ENCODE measurements at regions not wholly inside any gene's neighbourhood (a gene's known extent, or its start where the extent isn't known, plus 50 kb on each side); places are given as distances from the start of the nearest gene placed in this dataset.

DNA sequence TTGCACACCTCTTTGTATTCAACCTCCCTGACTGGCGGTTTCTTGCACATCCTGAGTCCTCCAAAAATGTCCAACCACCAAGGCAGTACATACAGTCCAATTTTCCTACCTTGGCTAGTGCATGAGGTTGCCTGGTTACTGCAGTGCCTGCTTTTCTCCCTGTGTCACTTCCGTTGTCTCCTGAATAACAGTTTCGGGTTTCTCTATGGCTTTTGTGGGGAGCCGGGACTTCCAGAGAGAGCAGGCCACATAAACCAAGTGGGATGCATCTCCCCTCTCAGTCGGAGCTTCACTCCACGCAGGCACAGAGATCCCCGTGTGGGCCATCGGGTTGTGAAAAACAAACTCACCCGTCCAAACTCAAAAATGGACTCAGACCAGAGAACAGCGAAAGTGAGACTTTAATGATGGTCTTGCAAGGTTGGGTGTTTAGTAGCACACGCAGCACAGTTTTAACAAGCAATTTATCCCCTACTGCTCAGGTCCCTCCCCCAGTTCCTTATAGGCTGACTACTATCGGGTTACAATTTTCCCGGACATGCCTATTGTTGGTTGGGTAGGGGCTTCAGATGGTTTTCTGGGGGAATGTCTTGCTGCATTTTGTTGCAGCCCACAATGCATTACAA lies 173.1 kb downstream of the POU4F1 start:
- 30 to 66% methylated on average over 4 to 7 of the region's 13 CpGs for WGBS, 2 donors (ENCODE audit: low coverage in 1 of 2)
- ATAC-seq: no peak
- H3K4me1 ChIP-seq: no peaks in the 10 kb centered on the region
- TF ChIP-seq EP300 (IDR thresholded peaks at IDR 0.05): no peak
- TF ChIP-seq, protein P1, sequence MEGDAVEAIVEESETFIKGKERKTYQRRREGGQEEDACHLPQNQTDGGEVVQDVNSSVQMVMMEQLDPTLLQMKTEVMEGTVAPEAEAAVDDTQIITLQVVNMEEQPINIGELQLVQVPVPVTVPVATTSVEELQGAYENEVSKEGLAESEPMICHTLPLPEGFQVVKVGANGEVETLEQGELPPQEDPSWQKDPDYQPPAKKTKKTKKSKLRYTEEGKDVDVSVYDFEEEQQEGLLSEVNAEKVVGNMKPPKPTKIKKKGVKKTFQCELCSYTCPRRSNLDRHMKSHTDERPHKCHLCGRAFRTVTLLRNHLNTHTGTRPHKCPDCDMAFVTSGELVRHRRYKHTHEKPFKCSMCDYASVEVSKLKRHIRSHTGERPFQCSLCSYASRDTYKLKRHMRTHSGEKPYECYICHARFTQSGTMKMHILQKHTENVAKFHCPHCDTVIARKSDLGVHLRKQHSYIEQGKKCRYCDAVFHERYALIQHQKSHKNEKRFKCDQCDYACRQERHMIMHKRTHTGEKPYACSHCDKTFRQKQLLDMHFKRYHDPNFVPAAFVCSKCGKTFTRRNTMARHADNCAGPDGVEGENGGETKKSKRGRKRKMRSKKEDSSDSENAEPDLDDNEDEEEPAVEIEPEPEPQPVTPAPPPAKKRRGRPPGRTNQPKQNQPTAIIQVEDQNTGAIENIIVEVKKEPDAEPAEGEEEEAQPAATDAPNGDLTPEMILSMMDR (IDR thresholded peaks at IDR 0.05): no peak
- no peak for TF ChIP-seq POLR2AphosphoS5 (IDR thresholded peaks at IDR 0.05)
- no peak for TF ChIP-seq POLR2A (IDR thresholded peaks at IDR 0.05)
- no peak overlapping the region for H3K27ac ChIP-seq
- H3K36me3 ChIP-seq: no peaks in the 10 kb centered on the region
- no peak overlapping the region for H3K4me3 ChIP-seq
- H3K9me3 ChIP-seq: no peaks in the 10 kb centered on the region
- H3K27me3 ChIP-seq: no peaks in the 10 kb centered on the region

DNA sequence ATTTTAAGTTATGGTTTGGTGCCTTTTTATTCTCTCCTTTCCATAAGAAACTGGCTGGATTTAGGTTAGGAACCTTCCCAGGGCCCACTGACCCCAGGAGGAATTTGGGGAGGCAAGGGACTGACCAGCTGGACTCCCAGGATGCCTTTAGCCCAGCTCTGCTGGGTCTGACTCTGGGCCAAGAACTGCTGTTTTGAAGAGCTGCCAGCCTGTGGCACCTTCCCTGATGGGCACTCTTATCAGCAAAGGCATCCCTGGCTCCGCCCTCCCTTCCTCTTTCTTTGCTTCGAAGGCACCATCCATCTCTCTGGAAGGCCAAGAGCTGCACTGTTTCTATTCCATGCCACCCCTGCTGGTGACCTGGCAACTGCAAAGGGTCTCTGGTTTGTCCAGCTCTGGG lies 174.7 kb downstream of the POU4F1 start:
- no peak for ATAC-seq
- no peaks in the 10 kb centered on the region for H3K36me3 ChIP-seq
- H3K27ac ChIP-seq: no peak overlapping the region
- WGBS, 2 donors (ENCODE audit: low coverage in 1 of 2): 50% methylated on average over 1 of the region's 2 CpGs; no CpG with 5 or more reads in 1 of the 2 donors
- H3K9me3 ChIP-seq: no peaks in the 10 kb centered on the region
- H3K4me1 ChIP-seq: no peaks in the 10 kb centered on the region
- no peaks in the 10 kb centered on the region for H3K27me3 ChIP-seq
- no peak overlapping the region for H3K4me3 ChIP-seq
- TF ChIP-seq, protein P1 (IDR thresholded peaks at IDR 0.05): no peak
- no peak for TF ChIP-seq EP300 (IDR thresholded peaks at IDR 0.05)
- TF ChIP-seq POLR2A (IDR thresholded peaks at IDR 0.05): no peak
- TF ChIP-seq POLR2AphosphoS5 (IDR thresholded peaks at IDR 0.05): no peak

DNA sequence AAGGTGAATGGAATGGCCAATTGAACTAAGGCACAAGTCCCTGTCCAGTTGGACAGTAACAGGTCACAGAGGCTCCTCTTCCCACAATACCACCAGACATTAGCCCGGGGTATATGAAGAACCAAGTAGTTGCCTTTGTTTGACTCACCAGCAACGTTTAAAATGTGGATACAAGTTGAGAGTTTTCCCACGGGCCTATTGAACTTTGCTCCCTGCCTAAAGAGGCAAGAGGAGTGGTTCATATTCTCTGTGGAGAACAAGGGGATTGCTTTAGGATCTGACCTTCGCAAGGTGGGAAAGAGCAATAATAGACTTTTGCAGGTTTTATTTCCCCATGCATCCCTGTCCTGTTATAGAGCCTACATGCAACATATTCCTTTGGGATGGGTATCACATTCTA lies 177.2 kb downstream of the POU4F1 start:
- Histone ChIP-seq H3K4me1 (no peaks in the 10 kb centered on the region), H3K4me3 (no peak overlapping the region), H3K27ac (no peak overlapping the region), H3K36me3 (no peaks in the 10 kb centered on the region), H3K27me3 (no peaks in the 10 kb centered on the region), H3K9me3 (no peaks in the 10 kb centered on the region)
- ATAC-seq: no peak
- WGBS, 2 donors (ENCODE audit: low coverage in 1 of 2): 83 to 84% methylated on average over 4 of the region's 4 CpGs
- TF ChIP-seq EP300 (IDR thresholded peaks at IDR 0.05) (no peak), POLR2AphosphoS5 (IDR thresholded peaks at IDR 0.05) (no peak), POLR2A (IDR thresholded peaks at IDR 0.05) (no peak)
- TF ChIP-seq, protein P1 (IDR thresholded peaks at IDR 0.05): no peak

DNA sequence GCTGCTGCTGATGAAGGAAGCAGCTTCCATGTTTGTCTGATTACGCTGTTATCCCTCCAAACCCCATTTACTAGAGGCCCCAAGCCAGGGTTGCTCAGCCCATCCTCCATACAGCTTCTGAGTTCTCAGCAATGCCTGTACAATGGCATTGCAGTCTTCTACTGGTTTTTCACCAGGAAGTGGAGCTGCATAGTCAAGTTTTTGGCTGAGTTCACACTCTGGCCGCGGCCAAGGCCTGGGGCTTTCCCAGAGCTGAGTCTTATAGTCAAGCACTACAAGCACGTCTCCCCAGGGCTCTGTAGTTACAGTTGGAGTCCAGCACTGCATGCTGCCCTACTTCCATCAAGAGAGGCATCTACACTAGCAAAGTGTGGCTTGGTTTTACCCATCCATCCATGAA lies 182.5 kb downstream of the POU4F1 start:
- Histone ChIP-seq H3K27ac (no peak overlapping the region), H3K9me3 (no peaks in the 10 kb centered on the region), H3K27me3 (no peaks in the 10 kb centered on the region), H3K4me1 (no peaks in the 10 kb centered on the region), H3K36me3 (no peaks in the 10 kb centered on the region), H3K4me3 (no peak overlapping the region)
- 67% methylated on average over 1 of the region's 4 CpGs; no CpG with 5 or more reads in 1 of the 2 donors for WGBS, 2 donors (ENCODE audit: low coverage in 1 of 2)
- no peak for ATAC-seq
- no peak for TF ChIP-seq POLR2AphosphoS5 (IDR thresholded peaks at IDR 0.05)
- TF ChIP-seq, protein P1 (IDR thresholded peaks at IDR 0.05): no peak
- no peak for TF ChIP-seq EP300 (IDR thresholded peaks at IDR 0.05)
- no peak for TF ChIP-seq POLR2A (IDR thresholded peaks at IDR 0.05)

DNA sequence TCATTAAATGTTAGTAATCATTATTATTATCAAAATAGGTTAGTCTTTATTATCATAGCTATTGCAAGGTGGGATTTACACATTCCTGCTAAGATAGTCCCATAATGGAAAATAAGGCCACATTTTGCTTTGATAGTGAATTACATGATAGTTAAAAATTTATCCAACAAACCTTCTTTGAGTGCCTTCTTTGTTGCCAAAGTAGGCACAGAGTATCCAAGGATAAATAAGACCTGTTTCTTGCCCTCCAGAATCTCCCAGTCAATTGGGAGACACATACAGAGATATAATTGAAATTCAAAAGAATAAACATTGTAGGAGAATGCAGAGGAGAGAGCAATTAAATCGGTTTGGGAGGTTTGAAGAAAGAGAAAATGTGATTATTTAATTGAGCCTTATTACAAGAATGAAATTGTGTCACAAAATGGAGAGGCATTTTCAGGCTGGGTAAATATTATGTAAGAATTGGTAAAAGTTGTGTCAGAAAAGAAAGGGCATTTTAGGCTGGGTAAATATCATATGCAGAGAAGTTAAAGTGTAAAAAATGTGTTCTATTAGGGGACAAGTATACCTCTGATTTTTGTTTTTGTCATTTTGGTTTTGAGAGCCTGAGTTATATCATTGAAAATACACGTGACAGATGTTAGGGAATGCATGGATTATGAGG lies 189.3 kb downstream of the POU4F1 start:
- no peak overlapping the region for H3K27ac ChIP-seq
- no peak for ATAC-seq
- H3K9me3 ChIP-seq: no peaks in the 10 kb centered on the region
- peaks cover 3% of the 10 kb centered on the region for H3K27me3 ChIP-seq
- TF ChIP-seq POLR2A (IDR thresholded peaks at IDR 0.05) (no peak), POLR2AphosphoS5 (IDR thresholded peaks at IDR 0.05) (no peak), EP300 (IDR thresholded peaks at IDR 0.05) (no peak)
- TF ChIP-seq, protein P1 (IDR thresholded peaks at IDR 0.05): no peak
- no peaks in the 10 kb centered on the region for H3K4me1 ChIP-seq
- no peaks in the 10 kb centered on the region for H3K36me3 ChIP-seq
- WGBS, 2 donors (ENCODE audit: low coverage in 1 of 2): 49 to 61% methylated on average over 2 of the region's 2 CpGs
- H3K4me3 ChIP-seq: no peak overlapping the region

Measured in gastroesophageal sphincter (tissue), 4 donors.